ENCODE measurements at regions not wholly inside any gene's neighbourhood (a gene's known extent, or its start where the extent isn't known, plus 50 kb on each side); places are given as distances from the start of the nearest gene placed in this dataset.

GRCh38 chr18:65145312-65145711 is 605.5 kb upstream of the CDH7 start:
- no peak overlapping the region for H3K4me3 ChIP-seq (ENCODE audit: low read depth, low read length)
- no peak for TF ChIP-seq CTCF (IDR thresholded peaks at IDR 0.05; ENCODE audit: insufficient read depth, low read length, missing control alignments)
- DNase-seq (ENCODE audit: low read depth, low spot score) = no peak
- ChIA-PET POLR2A (no interaction called here), CTCF (no interaction called here)

- DNase-seq (ENCODE audit: low read depth, low spot score) = no peak
- ChIA-PET CTCF (no interaction called here), POLR2A (no interaction called here)
- no peak for TF ChIP-seq CTCF (IDR thresholded peaks at IDR 0.05; ENCODE audit: insufficient read depth, low read length, missing control alignments)
- H3K4me3 ChIP-seq (ENCODE audit: low read depth, low read length) = no peak overlapping the region
Measured at GRCh38 chr18:65133610-65134009, 617.2 kb upstream of the CDH7 start.

GRCh38 chr18:65124633-65125032 is 626.2 kb upstream of the CDH7 start:
- TF ChIP-seq CTCF (IDR thresholded peaks at IDR 0.05; ENCODE audit: insufficient read depth, low read length, missing control alignments) = no peak
- no peak overlapping the region for H3K4me3 ChIP-seq (ENCODE audit: low read depth, low read length)
- no peak for DNase-seq (ENCODE audit: low read depth, low spot score)
- ChIA-PET POLR2A (no interaction called here), CTCF (no interaction called here)

GRCh38 chr18:65103864-65104263 is 646.9 kb upstream of the CDH7 start:
- TF ChIP-seq CTCF (IDR thresholded peaks at IDR 0.05; ENCODE audit: insufficient read depth, low read length, missing control alignments) = no peak
- no peak for DNase-seq (ENCODE audit: low read depth, low spot score)
- H3K4me3 ChIP-seq (ENCODE audit: low read depth, low read length) = no peak overlapping the region
- CTCF ChIA-PET = no interaction called here
- POLR2A ChIA-PET = no interaction called here

- CTCF ChIA-PET = no interaction called here
- H3K4me3 ChIP-seq (ENCODE audit: low read depth, low read length) = no peak overlapping the region
- DNase-seq (ENCODE audit: low read depth, low spot score) = no peak
- POLR2A ChIA-PET = no interaction called here
- TF ChIP-seq CTCF (IDR thresholded peaks at IDR 0.05; ENCODE audit: insufficient read depth, low read length, missing control alignments) = no peak
Measured at GRCh38 chr18:65093346-65093745, 657.5 kb upstream of the CDH7 start.

- H3K4me3 ChIP-seq (ENCODE audit: low read depth, low read length) = no peak overlapping the region
- no peak for TF ChIP-seq CTCF (IDR thresholded peaks at IDR 0.05; ENCODE audit: insufficient read depth, low read length, missing control alignments)
- ChIA-PET CTCF (no interaction called here), POLR2A (no interaction called here)
- no peak for DNase-seq (ENCODE audit: low read depth, low spot score)
Measured at GRCh38 chr18:65091744-65092329, 659.0 kb upstream of the CDH7 start.
